ENCODE measurements at regions not wholly inside any gene's neighbourhood (a gene's known extent, or its start where the extent isn't known, plus 50 kb on each side); places are given as distances from the start of the nearest gene placed in this dataset.
A peak's percentile ranks its signal among the peaks of the same experiment; 100 is the strongest.
"Not testable (repeated sequence)": the region's sequence is repeated elsewhere in the genome, so short reads cannot be mapped to it uniquely, and the experiment has no call there.

GRCh38 chr3:31102196-31102879 is 207.9 kb upstream of the GADL1 start:
- no peak for DNase-seq

- no peak for DNase-seq
Measured at GRCh38 chr3:31103181-31103580, 208.7 kb upstream of the GADL1 start.

GRCh38 chr3:31103623-31104180 is 209.2 kb upstream of the GADL1 start:
- no peak for DNase-seq

- DNase-seq = no peak
Measured at GRCh38 chr3:31105011-31105410, 210.6 kb upstream of the GADL1 start.

GRCh38 chr3:31105438-31106077 is 211.1 kb upstream of the GADL1 start:
- DNase-seq = no peak

- no peak for DNase-seq
Measured at GRCh38 chr3:31106204-31106603, 211.7 kb upstream of the GADL1 start.

- DNase-seq = no peak
Measured at GRCh38 chr3:31106912-31107311, 212.5 kb upstream of the GADL1 start.

- DNase-seq = no peak
Measured at GRCh38 chr3:31114929-31115283, 220.4 kb upstream of the GADL1 start.

GRCh38 chr3:31115531-31115930 is 221.1 kb upstream of the GADL1 start:
- DNase-seq = not testable (repeated sequence)

- DNase-seq = no peak
Measured at GRCh38 chr3:31116651-31117050, 222.2 kb upstream of the GADL1 start.

GRCh38 chr3:31117854-31118253 is 223.4 kb upstream of the GADL1 start:
- no peak for DNase-seq

GRCh38 chr3:31124373-31124772 is 229.9 kb upstream of the GADL1 start:
- no peak for DNase-seq

GRCh38 chr3:31125413-31126020 is 231.1 kb upstream of the GADL1 start:
- DNase-seq = no peak

GRCh38 chr3:31129241-31129640 is 234.8 kb upstream of the GADL1 start:
- no peak for DNase-seq

GRCh38 chr3:31132132-31132769 is 237.8 kb upstream of the GADL1 start:
- DNase-seq = peak; percentile 42

GRCh38 chr3:31133541-31133940 is 239.1 kb upstream of the GADL1 start:
- DNase-seq = no peak

GRCh38 chr3:31135546-31135945 is 241.1 kb upstream of the GADL1 start:
- DNase-seq = no peak

GRCh38 chr3:31137718-31138465 is 243.4 kb upstream of the GADL1 start:
- no peak for DNase-seq

GRCh38 chr3:31140470-31140869 is 246.0 kb upstream of the GADL1 start:
- no peak for DNase-seq

GRCh38 chr3:31142139-31142538 is 247.7 kb upstream of the GADL1 start:
- no peak for DNase-seq

GRCh38 chr3:31142543-31142942 is 248.1 kb upstream of the GADL1 start:
- DNase-seq = no peak

GRCh38 chr3:31145062-31145461 is 250.6 kb upstream of the GADL1 start:
- DNase-seq = no peak

- no peak for DNase-seq
Measured at GRCh38 chr3:31147550-31147949, 253.1 kb upstream of the GADL1 start.

Measured in CD4-positive, alpha-beta T cell treated with Interleukin-21 for 1 hour (primary cell).